Esophagus squamous epithelium (tissue), 5 donors: ENCODE measurements at regions not wholly inside any gene's neighbourhood (a gene's known extent, or its start where the extent isn't known, plus 50 kb on each side); places are given as distances from the start of the nearest gene placed in this dataset.

Experiments
- DNase-seq: peaks from one replicate; lab custom pipeline; 2025; lab: John Stamatoyannopoulos, UW
- H3K27ac ChIP-seq, 4 donors: fragments of 200-600 bp; sonication (generic); one replicate each; pipeline ENCODE4 v1.5.1; 2016 to 2019; ENCODE audit warnings: mild to moderate bottlenecking in 1 of 4
- H3K27me3 ChIP-seq, 4 donors: fragments of 200-600 bp; sonication (generic); 1 replicate in 3 of 4; 2 replicates in 1 of 4; pipeline versions ENCODE4 v1.5.1 to v1.6.0; 2017 to 2021; ENCODE audit warnings: antibody characterized with exemption in 1 of 4
- H3K36me3 ChIP-seq, 3 donors: fragments of 200-600 bp; sonication (generic); one replicate each; pipeline ENCODE4 v1.5.1; 2016 to 2019
- H3K4me1 ChIP-seq, 3 donors: fragments of 200-600 bp; sonication (generic); one replicate each; pipeline ENCODE4 v1.5.1; 2017 to 2019
- H3K4me3 ChIP-seq, 4 donors: fragments of 200-600 bp; sonication (generic); 1 replicate in 3 of 4; 2 replicates in 1 of 4; pipeline ENCODE4 v1.5.1; 2016 to 2019; ENCODE audit warnings: mild to moderate bottlenecking in 2 of 4, moderate library complexity in 1 of 4
- H3K9me3 ChIP-seq, 3 donors: fragments of 200-600 bp; sonication (generic); one replicate each; pipeline ENCODE4 v1.5.1; 2016 to 2019
- CTCF ChIP-seq, 6 experiments: fragments of 450-650 bp in 4 of 6; fragments of 200-600 bp in 2 of 6; sonication (generic) in 2 of 6; IDR thresholded peaks; one replicate each; pipeline ENCODE4 v1.5.1; 2016 to 2019; ENCODE audit warnings: antibody characterized with exemption in 6 of 6, mild to moderate bottlenecking in 4 of 6, moderate library complexity in 4 of 6
- POLR2A ChIP-seq, 4 donors: fragments of 450-650 bp; IDR thresholded peaks; one replicate each; pipeline ENCODE4 v1.6.1; 2017; ENCODE audit warnings: antibody characterized with exemption in 4 of 4, mild to moderate bottlenecking in 4 of 4, moderate library complexity in 3 of 4
- WGBS, 2 donors: methylation state at CpG; one replicate each; pipeline ENCODE4 v1.1.5; 2018; 5-methylcytosine and 5-hydroxymethylcytosine counted together
- intact Hi-C: fragments of 100-400 bp; cut with DNase I; formaldehyde crosslinking; loops from one replicate; pipeline ENCODE4 v1.15.0; 2022
- donor health status: DM: yes; HTN: yes; CAD: no.

- Histone ChIP-seq H3K4me3 (no peak overlapping the region), H3K4me1 (peaks cover 10 to 55% (median 33%) of the 10 kb centered on the region in 3 donors), H3K27me3 (no peaks in the 10 kb centered on the region), H3K36me3 (no peaks in the 10 kb centered on the region), H3K27ac (peak overlapping the region in 1 of 4 donors; percentile 34), H3K9me3 (peaks cover 0 to 8% (median 0%) of the 10 kb centered on the region in 3 donors)
- no peak for DNase-seq
- intact Hi-C loops: no loop called here
- TF ChIP-seq POLR2A (IDR thresholded peaks at IDR 0.05) (no peak), CTCF (IDR thresholded peaks at IDR 0.05) (no peak)
- 94 to 100% methylated on average over 1 to 6 of the region's 20 CpGs for WGBS, 2 donors
Observed at GRCh38 chr16:11493531-11493929, 93.2 kb downstream of the LITAF start.

GRCh38 chr16:11494029-11494428 lies 92.7 kb downstream of the LITAF start:
- H3K27ac ChIP-seq: peak overlapping the region in 2 of 4 donors; percentile 19 to 87
- no peak for TF ChIP-seq CTCF (IDR thresholded peaks at IDR 0.05)
- TF ChIP-seq POLR2A (IDR thresholded peaks at IDR 0.05): no peak
- no peaks in the 10 kb centered on the region for H3K36me3 ChIP-seq
- intact Hi-C loops: no loop called here
- peaks cover 10 to 58% (median 33%) of the 10 kb centered on the region in 3 donors for H3K4me1 ChIP-seq
- no peaks in the 10 kb centered on the region for H3K27me3 ChIP-seq
- no CpG with 5 or more reads among the region's 17 CpGs for WGBS, 2 donors
- H3K4me3 ChIP-seq: no peak overlapping the region
- H3K9me3 ChIP-seq: peaks cover 0 to 8% (median 0%) of the 10 kb centered on the region in 3 donors
- no peak for DNase-seq

GRCh38 chr16:11494433-11494832 lies 92.3 kb downstream of the LITAF start:
- Histone ChIP-seq H3K36me3 (no peaks in the 10 kb centered on the region), H3K27ac (peak overlapping the region in 2 of 4 donors; percentile 19 to 87), H3K9me3 (peaks cover 0 to 8% (median 0%) of the 10 kb centered on the region in 3 donors), H3K4me3 (no peak overlapping the region), H3K4me1 (peaks cover 12 to 58% (median 35%) of the 10 kb centered on the region in 3 donors), H3K27me3 (no peaks in the 10 kb centered on the region)
- no peak for DNase-seq
- intact Hi-C loops: no loop called here
- WGBS, 2 donors: 100% methylated on average over 2 of the region's 12 CpGs; no CpG with 5 or more reads in 1 of the 2 donors
- TF ChIP-seq CTCF (IDR thresholded peaks at IDR 0.05): no peak

GRCh38 chr16:11495066-11495407 lies 91.7 kb downstream of the LITAF start:
- H3K27ac ChIP-seq: peak overlapping the region in 2 of 4 donors; percentile 86 to 87
- no peak for DNase-seq
- WGBS, 2 donors: 67 to 73% methylated on average over 4 to 5 of the region's 5 CpGs
- TF ChIP-seq POLR2A (IDR thresholded peaks at IDR 0.05) (no peak), CTCF (IDR thresholded peaks at IDR 0.05) (no peak)
- no peaks in the 10 kb centered on the region for H3K27me3 ChIP-seq
- H3K4me1 ChIP-seq: peaks cover 13 to 57% (median 36%) of the 10 kb centered on the region in 3 donors
- no peak overlapping the region for H3K4me3 ChIP-seq
- intact Hi-C loops: no loop called here
- H3K36me3 ChIP-seq: no peaks in the 10 kb centered on the region
- H3K9me3 ChIP-seq: peaks cover 0 to 8% (median 0%) of the 10 kb centered on the region in 3 donors
